ENCODE measurements at regions not wholly inside any gene's neighbourhood (a gene's known extent, or its start where the extent isn't known, plus 50 kb on each side); places are given as distances from the start of the nearest gene placed in this dataset.

DNA sequence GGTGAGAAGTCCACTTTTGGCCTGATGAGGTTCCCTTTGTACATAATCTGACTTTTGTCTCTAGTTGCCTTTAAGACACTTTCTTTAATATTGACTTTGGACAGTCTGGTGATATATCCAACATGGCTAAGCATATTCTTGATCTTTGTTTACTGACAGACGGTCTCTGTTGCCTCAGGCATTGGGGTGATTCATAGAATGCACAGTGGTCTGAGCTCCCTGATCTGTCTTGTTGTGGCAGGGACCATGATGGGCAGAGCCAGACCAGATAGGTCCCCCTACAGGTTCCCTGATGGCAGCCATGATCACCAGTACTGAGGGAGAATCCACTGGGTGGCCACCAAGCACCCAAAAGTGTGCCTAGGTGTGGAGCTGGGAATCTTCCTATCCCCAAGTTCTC lies 678.1 kb downstream of the MCTP2 start:
- CTCF ChIA-PET = no interaction called here
- Mint-ChIP-seq H3K9me3 (ENCODE audit: unreplicated experiment) (peaks cover 4% of the 10 kb centered on the region), H3K4me3 (ENCODE audit: unreplicated experiment) (no peak overlapping the region), H3K36me3 (ENCODE audit: insufficient read depth, unreplicated experiment) (no peaks in the 10 kb centered on the region), H3K4me1 (ENCODE audit: insufficient read depth, unreplicated experiment) (no peaks in the 10 kb centered on the region), H3K27me3 (ENCODE audit: insufficient read depth, unreplicated experiment) (no peaks in the 10 kb centered on the region), H3K27ac (ENCODE audit: low read depth, unreplicated experiment) (no peak overlapping the region)
- no TSS peak for BruUV-seq (replicated peaks)
- POLR2A ChIA-PET = no interaction called here
- peak; percentile 17 for DNase-seq (ENCODE audit: unreplicated experiment)
- intact Hi-C loops (cut with micrococcal nuclease) = loop anchor here (5.0 kb wide), 1 partner anchor 237 kb away; no protein-coding TSS in a partner anchor
- TF ChIP-seq, protein P1, sequence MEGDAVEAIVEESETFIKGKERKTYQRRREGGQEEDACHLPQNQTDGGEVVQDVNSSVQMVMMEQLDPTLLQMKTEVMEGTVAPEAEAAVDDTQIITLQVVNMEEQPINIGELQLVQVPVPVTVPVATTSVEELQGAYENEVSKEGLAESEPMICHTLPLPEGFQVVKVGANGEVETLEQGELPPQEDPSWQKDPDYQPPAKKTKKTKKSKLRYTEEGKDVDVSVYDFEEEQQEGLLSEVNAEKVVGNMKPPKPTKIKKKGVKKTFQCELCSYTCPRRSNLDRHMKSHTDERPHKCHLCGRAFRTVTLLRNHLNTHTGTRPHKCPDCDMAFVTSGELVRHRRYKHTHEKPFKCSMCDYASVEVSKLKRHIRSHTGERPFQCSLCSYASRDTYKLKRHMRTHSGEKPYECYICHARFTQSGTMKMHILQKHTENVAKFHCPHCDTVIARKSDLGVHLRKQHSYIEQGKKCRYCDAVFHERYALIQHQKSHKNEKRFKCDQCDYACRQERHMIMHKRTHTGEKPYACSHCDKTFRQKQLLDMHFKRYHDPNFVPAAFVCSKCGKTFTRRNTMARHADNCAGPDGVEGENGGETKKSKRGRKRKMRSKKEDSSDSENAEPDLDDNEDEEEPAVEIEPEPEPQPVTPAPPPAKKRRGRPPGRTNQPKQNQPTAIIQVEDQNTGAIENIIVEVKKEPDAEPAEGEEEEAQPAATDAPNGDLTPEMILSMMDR (IDR thresholded peaks at IDR 0.05; ENCODE audit: unreplicated experiment) = no peak

DNA sequence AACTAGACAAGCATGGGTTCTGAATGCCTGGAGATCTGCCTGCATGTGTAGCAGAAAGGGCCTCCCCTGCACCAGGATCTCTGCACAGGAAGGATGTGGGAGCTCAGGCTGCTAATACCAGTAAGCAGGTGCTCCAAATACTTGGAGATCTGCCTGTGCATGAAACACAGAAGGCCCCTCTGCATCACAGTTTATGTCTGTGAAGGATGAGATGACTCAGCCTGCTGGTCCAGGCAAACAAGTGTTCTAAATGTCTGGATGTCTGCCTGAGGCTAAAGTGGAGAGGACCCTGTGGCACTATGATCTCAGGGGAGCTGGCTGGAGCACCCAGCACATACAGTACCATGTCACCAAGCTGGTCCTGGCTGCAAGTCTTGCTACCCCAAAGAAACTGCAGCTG lies 678.8 kb downstream of the MCTP2 start:
- ChIA-PET CTCF (interaction anchor here (0.6 kb wide), 1 partner anchor 67 kb away, joined by 4 read pairs; no protein-coding TSS in a partner anchor), POLR2A (interaction anchor here (1.4 kb wide), 1 partner anchor 236 kb away, joined by 3 read pairs; no protein-coding TSS in a partner anchor)
- H3K9me3 Mint-ChIP-seq (ENCODE audit: unreplicated experiment) = peaks cover 4% of the 10 kb centered on the region
- TF ChIP-seq, protein P1 (IDR thresholded peaks at IDR 0.05; ENCODE audit: unreplicated experiment) = no peak
- DNase-seq (ENCODE audit: unreplicated experiment) = peak; percentile 24
- no TSS peak for BruUV-seq (replicated peaks)
- no peak overlapping the region for H3K27ac Mint-ChIP-seq (ENCODE audit: low read depth, unreplicated experiment)
- no peaks in the 10 kb centered on the region for H3K36me3 Mint-ChIP-seq (ENCODE audit: insufficient read depth, unreplicated experiment)
- no peak overlapping the region for H3K4me3 Mint-ChIP-seq (ENCODE audit: unreplicated experiment)
- no peaks in the 10 kb centered on the region for H3K27me3 Mint-ChIP-seq (ENCODE audit: insufficient read depth, unreplicated experiment)
- intact Hi-C loops (cut with micrococcal nuclease) = no loop called here
- H3K4me1 Mint-ChIP-seq (ENCODE audit: insufficient read depth, unreplicated experiment) = no peaks in the 10 kb centered on the region

DNA sequence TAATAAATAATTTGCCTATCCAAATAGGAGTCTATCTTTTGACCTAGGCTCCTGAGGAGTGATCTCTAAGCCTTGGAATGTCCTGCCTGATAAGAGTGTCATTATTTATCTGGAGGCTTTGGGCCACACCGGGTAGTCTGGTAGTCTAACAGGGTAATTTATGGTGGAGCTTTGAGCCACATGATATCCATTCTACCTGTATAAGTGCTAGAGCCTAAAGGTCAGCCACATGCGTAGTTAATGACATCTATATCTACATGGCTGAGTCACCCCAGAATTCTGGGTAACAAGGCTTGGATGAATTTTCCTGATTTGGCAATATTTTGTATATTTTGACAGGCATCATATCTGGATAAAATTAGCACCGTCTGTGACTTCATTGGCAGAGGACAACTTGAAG lies 681.4 kb downstream of the MCTP2 start:
- Mint-ChIP-seq H3K27me3 (ENCODE audit: insufficient read depth, unreplicated experiment) (no peaks in the 10 kb centered on the region), H3K9me3 (ENCODE audit: unreplicated experiment) (peaks cover 4% of the 10 kb centered on the region), H3K4me3 (ENCODE audit: unreplicated experiment) (no peak overlapping the region), H3K27ac (ENCODE audit: low read depth, unreplicated experiment) (no peak overlapping the region), H3K4me1 (ENCODE audit: insufficient read depth, unreplicated experiment) (no peaks in the 10 kb centered on the region), H3K36me3 (ENCODE audit: insufficient read depth, unreplicated experiment) (no peaks in the 10 kb centered on the region)
- ChIA-PET CTCF (interaction anchor here (0.7 kb wide), 1 partner anchor 235 kb away, joined by 3 read pairs; no protein-coding TSS in a partner anchor), POLR2A (no interaction called here)
- TF ChIP-seq, protein P1 (IDR thresholded peaks at IDR 0.05; ENCODE audit: unreplicated experiment) = no peak
- no TSS peak for BruUV-seq (replicated peaks)
- intact Hi-C loops (cut with micrococcal nuclease) = no loop called here
- DNase-seq (ENCODE audit: unreplicated experiment) = no peak

DNA sequence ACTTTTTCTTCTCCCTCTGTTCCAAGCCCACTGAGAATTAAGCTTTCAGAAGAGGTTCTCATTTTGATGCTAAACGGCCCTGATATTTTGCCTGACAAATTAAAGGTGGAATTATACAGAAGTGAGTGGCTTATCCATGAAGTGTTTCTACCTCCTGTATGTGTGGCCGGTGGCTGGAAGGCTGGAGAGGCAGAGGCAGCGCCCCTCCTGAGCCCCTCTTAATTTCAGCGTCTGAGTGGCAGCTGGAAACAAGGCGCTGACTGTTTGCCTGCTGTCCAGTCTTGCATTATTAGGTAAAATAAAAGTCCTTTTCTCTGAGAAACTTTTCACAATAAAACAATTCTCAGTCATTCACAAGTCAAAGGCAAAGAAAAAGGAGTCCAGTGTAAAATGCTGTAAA lies 685.7 kb downstream of the MCTP2 start:
- Mint-ChIP-seq H3K27ac (ENCODE audit: low read depth, unreplicated experiment) (no peak overlapping the region), H3K36me3 (ENCODE audit: insufficient read depth, unreplicated experiment) (no peaks in the 10 kb centered on the region), H3K27me3 (ENCODE audit: insufficient read depth, unreplicated experiment) (no peaks in the 10 kb centered on the region), H3K4me1 (ENCODE audit: insufficient read depth, unreplicated experiment) (no peaks in the 10 kb centered on the region), H3K9me3 (ENCODE audit: unreplicated experiment) (no peaks in the 10 kb centered on the region), H3K4me3 (ENCODE audit: unreplicated experiment) (no peak overlapping the region)
- CTCF ChIA-PET = no interaction called here
- intact Hi-C loops (cut with micrococcal nuclease) = no loop called here
- TF ChIP-seq, protein P1 (IDR thresholded peaks at IDR 0.05; ENCODE audit: unreplicated experiment) = no peak
- DNase-seq (ENCODE audit: unreplicated experiment) = no peak
- BruUV-seq (replicated peaks) = no TSS peak
- POLR2A ChIA-PET = interaction anchor here (0.6 kb wide), 1 partner anchor 240 kb away, joined by 3 read pairs; no protein-coding TSS in a partner anchor

Measured in MCF 10A (cell line).